AG04450 (cell line): ENCODE measurements at regions not wholly inside any gene's neighbourhood (a gene's known extent, or its start where the extent isn't known, plus 50 kb on each side); places are given as distances from the start of the nearest gene placed in this dataset.
"Not testable (repeated sequence)": the region's sequence is repeated elsewhere in the genome, so short reads cannot be mapped to it uniquely, and the experiment has no call there.

Experiments
- CTCF ChIA-PET: fragments of 300-600, 350-600 bp; formaldehyde crosslinking; extraction: SDS; loops from one replicate; lab custom pipeline; 2022; ENCODE audit warnings: antibody characterized with exemption, inconsistent platforms; lab: Charles Lee
- POLR2A ChIA-PET: fragments of 350-600 bp; formaldehyde crosslinking; extraction: SDS; loops from one replicate; lab custom pipeline; 2021; ENCODE audit warnings: antibody characterized with exemption, inconsistent platforms; lab: Yijun Ruan, JAX
- DNase-seq: peaks from one replicate; pipeline ENCODE4 v3.0.0-alpha.2; 2011; ENCODE audit warnings: low read depth, low spot score
- H3K27ac ChIP-seq: one replicate; pipeline ENCODE4 v1.5.1; 2012; ENCODE audit warnings: low read depth, low read length, control low read depth
- H3K27me3 ChIP-seq: one replicate; pipeline ENCODE4 v1.6.0; 2012; ENCODE audit warnings: low read length; ENCODE audit not compliant: control insufficient read depth, insufficient read depth
- H3K4me3 ChIP-seq: 2 replicates; pipeline ENCODE4 v1.5.1; 2011; ENCODE audit warnings: mild to moderate bottlenecking, low read depth, low read length, control low read depth
- H3K9me3 ChIP-seq: 2 replicates; pipeline ENCODE4 v1.5.1; 2012; ENCODE audit warnings: low read length; ENCODE audit not compliant: control insufficient read depth, insufficient read depth
- CTCF ChIP-seq: IDR thresholded peaks from 2 replicates; pipeline ENCODE4 v1.5.1; 2011; ENCODE audit warnings: low read depth, low read length, control low read depth, inconsistent platforms

DNA sequence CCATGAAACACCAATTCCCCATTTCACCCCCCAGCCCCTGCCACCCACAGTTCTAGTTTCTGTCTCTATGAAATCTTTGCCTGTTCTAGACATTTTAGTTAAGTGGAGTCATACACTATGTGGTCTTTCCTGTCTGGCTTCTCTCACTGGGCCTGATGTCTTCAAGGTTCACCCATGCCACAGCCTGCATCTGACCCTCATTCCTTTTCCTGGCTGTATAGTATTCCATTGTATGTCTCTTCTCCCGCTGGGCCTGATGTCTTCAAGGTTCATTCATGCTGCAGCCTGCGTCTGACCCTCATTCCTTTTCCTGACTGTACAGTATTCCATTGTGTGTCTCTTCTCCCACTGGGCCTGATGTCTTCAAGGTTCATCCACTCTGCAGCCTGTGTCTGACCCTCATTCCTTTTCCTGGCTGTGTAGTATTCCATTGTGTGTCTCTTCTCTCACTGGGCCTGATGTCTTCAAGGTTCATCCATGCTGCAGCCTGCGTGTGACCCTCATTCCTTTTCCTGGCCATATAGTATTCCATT, 191.7 kb downstream of the CRLF2 start:
- Histone ChIP-seq H3K4me3 (no peak overlapping the region), H3K27me3 (no peaks in the 10 kb centered on the region), H3K27ac (no peak overlapping the region), H3K9me3 (peaks cover 75% of the 10 kb centered on the region)
- ChIA-PET CTCF (no interaction called here), POLR2A (no interaction called here)
- no peak for DNase-seq
- no peak for TF ChIP-seq CTCF

DNA sequence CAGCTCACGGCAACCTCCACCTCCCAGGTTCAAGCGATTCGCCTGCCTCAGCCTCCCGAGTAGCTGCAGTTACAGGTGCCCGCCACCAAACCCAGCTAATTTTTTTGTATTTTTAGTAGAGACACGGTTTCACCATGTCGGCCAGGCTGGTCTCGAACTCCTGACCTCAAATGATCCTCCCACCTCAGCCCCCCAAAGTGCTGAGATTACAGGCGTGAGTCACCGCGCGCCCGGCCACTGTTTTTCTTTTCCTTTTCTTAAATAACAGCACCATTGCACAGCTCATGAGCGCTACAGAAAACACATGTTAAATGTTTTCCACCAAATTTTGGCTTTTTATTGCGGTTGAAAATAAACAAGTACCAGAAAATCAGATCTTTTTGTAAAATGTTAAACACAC, 195.5 kb downstream of the CRLF2 start:
- DNase-seq, POLR2A ChIA-PET, CTCF ChIA-PET, H3K27me3 ChIP-seq, H3K4me3 ChIP-seq, H3K27ac ChIP-seq: not testable (repeated sequence)
- H3K9me3 ChIP-seq: peaks cover 77% of the 10 kb centered on the region

- H3K27me3 ChIP-seq, POLR2A ChIA-PET, DNase-seq: not testable (repeated sequence)
Measured at GRCh38 chrX:1016281-1016680, 196.2 kb downstream of the CRLF2 start.

GRCh38 chrX:1012678-1013300, 199.7 kb downstream of the CRLF2 start:
- no peak for DNase-seq
- ChIA-PET POLR2A (no interaction called here), CTCF (no interaction called here)
- no peaks in the 10 kb centered on the region for H3K27me3 ChIP-seq
- H3K9me3 ChIP-seq: peaks cover 72% of the 10 kb centered on the region
- H3K4me3 ChIP-seq: no peak overlapping the region
- TF ChIP-seq CTCF: no peak
- no peak overlapping the region for H3K27ac ChIP-seq

More at GRCh38 chrX:1016281-1016680, 196.2 kb downstream of the CRLF2 start:
- H3K27ac ChIP-seq, CTCF ChIA-PET, H3K4me3 ChIP-seq: not testable (repeated sequence)
- peaks cover 75% of the 10 kb centered on the region for H3K9me3 ChIP-seq

DNA sequence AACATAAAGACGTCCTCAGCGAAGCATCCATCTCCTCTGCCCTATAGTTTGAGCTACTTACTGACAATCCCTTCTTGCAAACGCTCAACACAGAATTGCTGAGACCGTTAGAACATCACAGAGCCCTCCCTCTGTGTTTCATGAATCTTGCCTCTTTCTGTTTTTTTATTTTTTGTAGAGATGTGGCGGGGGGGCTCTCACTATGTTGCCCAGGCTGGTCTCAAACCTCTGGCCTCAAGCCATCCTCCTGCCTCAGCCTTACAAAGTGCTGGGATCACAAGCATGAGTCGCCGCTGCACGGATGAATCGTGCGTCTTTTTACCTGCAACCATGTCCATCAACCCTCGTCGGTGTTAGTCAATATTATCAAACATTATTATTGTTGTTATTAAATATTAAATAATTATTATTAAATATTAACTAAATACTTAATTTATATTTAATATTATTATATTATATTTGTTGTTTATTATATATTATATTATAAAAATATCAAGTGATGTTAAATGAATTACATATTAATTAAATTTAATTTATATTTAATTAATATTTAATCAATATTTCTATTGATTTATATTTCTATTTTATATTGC, 200.7 kb downstream of the CRLF2 start:
- CTCF ChIA-PET: no interaction called here
- TF ChIP-seq CTCF: no peak
- no peak overlapping the region for H3K4me3 ChIP-seq
- POLR2A ChIA-PET: no interaction called here
- H3K9me3 ChIP-seq: peaks cover 71% of the 10 kb centered on the region
- no peaks in the 10 kb centered on the region for H3K27me3 ChIP-seq
- no peak overlapping the region for H3K27ac ChIP-seq
- no peak for DNase-seq

DNA sequence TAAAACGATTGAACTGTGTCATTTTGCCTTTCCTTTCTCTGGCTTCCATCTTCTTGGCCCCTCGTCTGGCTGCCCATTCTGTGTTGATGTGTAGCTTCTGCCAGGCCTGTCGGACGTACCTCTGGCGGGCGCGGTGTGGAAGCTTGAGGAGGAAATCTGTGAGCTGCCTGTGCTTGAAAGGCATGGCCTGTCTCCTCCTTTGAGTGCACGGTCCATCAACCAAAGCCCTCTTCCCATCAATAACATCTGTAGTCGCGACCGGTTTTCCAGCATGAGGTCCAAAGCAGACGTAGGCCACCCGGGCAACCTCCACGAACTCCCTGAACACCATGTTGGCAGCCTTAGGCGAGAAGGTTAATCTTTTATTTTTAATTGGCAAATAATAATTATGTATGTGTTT, 202.7 kb downstream of the CRLF2 start:
- ChIA-PET POLR2A (no interaction called here), CTCF (no interaction called here)
- Histone ChIP-seq H3K9me3 (peaks cover 68% of the 10 kb centered on the region), H3K27ac (no peak overlapping the region), H3K27me3 (no peaks in the 10 kb centered on the region), H3K4me3 (no peak overlapping the region)
- DNase-seq: no peak
- no peak for TF ChIP-seq CTCF
